Coronary artery (tissue), 2 donors: ENCODE measurements at regions not wholly inside any gene's neighbourhood (a gene's known extent, or its start where the extent isn't known, plus 50 kb on each side); places are given as distances from the start of the nearest gene placed in this dataset.
A peak's percentile ranks its signal among the peaks of the same experiment; 100 is the strongest.
"Not testable (repeated sequence)": the region's sequence is repeated elsewhere in the genome, so short reads cannot be mapped to it uniquely, and the experiment has no call there.

Experiments
- DNase-seq: peaks from one replicate; pipeline ENCODE4 v3.0.0-alpha.2; 2017; ENCODE audit warnings: low spot score
- H3K27ac ChIP-seq, 2 donors: fragments of 200-600 bp; sonication (generic); one replicate each; pipeline ENCODE4 v1.5.1; 2016 to 2019
- H3K4me3 ChIP-seq: fragments of 200-600 bp; sonication (generic); 2 replicates; pipeline ENCODE4 v1.5.1; 2016; ENCODE audit warnings: mild to moderate bottlenecking, moderate library complexity
- CTCF ChIP-seq: fragments of 200-600 bp; sonication (generic); IDR thresholded peaks from one replicate; pipeline ENCODE4 v1.5.1; 2019; ENCODE audit warnings: antibody characterized with exemption

DNA sequence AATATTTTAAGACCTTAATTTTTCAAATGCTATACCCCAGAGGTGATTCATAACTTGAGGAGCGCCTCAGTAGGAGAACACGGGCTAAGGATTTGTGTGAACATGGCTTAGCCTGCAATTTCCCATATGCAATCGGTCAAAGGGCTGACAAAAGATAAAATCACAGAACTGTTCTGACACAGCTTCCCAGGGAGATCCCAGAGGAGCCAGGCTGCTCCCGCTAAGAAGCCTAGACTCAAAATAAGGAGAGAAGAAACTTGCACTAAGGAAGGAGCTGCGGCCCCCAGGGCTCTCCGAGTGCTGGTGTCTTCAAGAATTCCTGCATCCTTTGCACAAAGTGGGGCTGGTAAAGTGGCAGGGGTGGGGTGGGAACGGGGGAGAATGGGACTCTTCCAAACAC lies 106.3 kb upstream of the DLG1 start:
- Histone ChIP-seq H3K27ac (no peak overlapping the region), H3K4me3 (no peak overlapping the region)
- TF ChIP-seq CTCF: no peak
- DNase-seq: no peak

- DNase-seq: no peak
- no peak for TF ChIP-seq CTCF
- Histone ChIP-seq H3K4me3 (no peak overlapping the region), H3K27ac (no peak overlapping the region)
Observed at GRCh38 chr3:197404030-197404429, 105.6 kb upstream of the DLG1 start.

DNA sequence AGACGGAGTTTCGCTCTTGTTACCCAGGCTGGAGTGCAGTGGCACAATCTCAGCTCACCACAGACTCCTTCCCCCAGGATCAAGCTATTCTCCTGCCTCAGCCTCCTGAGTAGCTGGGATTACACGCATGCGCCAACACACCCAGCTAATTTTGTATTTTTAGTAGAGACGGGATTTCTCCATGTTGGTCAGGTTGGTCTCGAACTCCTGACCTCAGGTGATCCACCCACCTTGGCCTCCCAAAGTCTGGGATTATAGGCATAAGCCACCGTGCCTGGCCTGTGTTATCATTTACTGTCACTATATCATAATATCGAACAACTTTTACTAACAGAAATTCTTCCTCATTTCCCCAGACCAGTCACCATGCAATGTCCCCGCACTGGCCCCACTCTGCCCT lies 104.0 kb upstream of the DLG1 start:
- not testable (repeated sequence) for H3K27ac ChIP-seq, H3K4me3 ChIP-seq, DNase-seq

DNA sequence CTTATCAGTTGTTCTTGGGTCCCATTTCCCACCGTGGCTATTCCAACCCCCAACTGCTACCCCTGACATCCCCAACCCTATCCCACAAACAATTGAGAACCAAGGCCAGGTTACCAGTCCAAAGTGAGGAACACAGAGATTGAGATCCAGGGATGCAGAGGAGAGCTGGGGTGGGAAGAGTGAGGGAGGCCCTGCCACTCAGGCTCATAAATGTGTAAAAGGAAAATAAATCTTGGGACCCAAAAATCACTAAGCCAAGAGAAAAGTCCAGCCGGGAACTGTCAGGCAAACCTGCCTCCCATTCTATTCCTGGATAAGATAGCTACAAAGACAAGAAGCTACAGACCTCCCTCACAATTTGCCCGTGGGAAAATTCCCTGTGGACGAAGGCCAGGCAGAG lies 101.1 kb upstream of the DLG1 start:
- TF ChIP-seq CTCF: no peak
- DNase-seq: no peak

DNA sequence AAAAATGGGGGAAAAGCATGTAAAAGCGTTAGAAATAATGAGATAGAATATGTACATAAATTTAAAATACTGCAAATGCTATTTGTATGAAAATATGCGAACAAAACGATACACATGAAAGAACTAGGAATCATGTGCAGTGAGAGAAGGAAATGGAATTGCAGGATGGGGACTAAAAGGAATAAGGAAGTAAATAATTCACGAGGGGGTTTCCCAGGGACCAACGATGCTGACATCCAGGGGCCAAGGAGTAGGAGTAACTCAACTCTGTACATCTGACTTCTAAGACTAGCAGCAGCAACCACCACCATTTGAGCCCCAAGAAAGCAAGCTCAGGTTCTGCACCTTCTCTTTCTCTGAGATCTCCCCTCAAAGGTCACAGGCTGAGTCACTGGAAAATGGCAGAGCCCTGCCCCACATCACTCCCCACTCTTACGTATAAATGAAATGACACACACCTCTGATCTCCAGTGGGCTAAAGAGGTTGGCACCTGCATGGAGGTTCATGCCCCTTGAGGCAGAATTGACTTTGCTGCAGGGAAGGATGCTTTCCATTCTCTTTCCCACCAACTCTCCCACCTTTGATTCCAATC lies 100.0 kb upstream of the DLG1 start:
- DNase-seq: no peak

More for the DNA sequence above, 101.1 kb upstream of the DLG1 start:
- Histone ChIP-seq H3K4me3 (no peak overlapping the region), H3K27ac (no peak overlapping the region)

GRCh38 chr3:197397838-197398237 lies 99.4 kb upstream of the DLG1 start:
- Histone ChIP-seq H3K27ac (no peak overlapping the region), H3K4me3 (no peak overlapping the region)
- TF ChIP-seq CTCF: no peak
- no peak for DNase-seq

More for the DNA sequence above, 100.0 kb upstream of the DLG1 start:
- no peak for TF ChIP-seq CTCF
- Histone ChIP-seq H3K4me3 (no peak overlapping the region), H3K27ac (no peak overlapping the region)

GRCh38 chr3:197394464-197395321 lies 96.3 kb upstream of the DLG1 start:
- DNase-seq: no peak
- TF ChIP-seq CTCF: no peak
- Histone ChIP-seq H3K4me3 (no peak overlapping the region), H3K27ac (peak overlapping the region in 1 of 2 donors; percentile 25)

DNA sequence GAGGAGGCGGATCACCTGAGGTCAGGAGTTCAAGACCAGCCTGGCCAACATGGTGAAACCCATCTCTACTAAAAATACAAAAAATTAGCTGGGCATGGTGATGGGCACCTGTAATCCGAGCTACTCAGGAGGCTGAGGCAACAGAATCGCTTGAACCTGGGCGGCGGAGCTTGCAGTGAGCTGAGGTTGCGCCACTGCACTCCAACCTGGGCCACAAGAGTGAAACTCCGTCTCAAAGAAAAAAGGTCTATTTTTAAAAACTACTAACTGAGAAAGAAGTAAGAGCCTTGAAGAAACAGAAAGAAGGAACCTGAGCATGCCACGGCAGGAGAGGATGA lies 95.7 kb upstream of the DLG1 start:
- not testable (repeated sequence) for H3K27ac ChIP-seq, H3K4me3 ChIP-seq, DNase-seq
